Stimulated activated CD4-positive, alpha-beta T cell treated with anti-CD3 and anti-CD28 coated beads, Interleukin-1b, Interleukin-23, amount 100 ng/mL, for 1 hour (primary cell): ENCODE measurements at regions not wholly inside any gene's neighbourhood (a gene's known extent, or its start where the extent isn't known, plus 50 kb on each side); places are given as distances from the start of the nearest gene placed in this dataset.

Experiments used
- DNase-seq, 2 donors: peaks; one replicate each; pipeline ENCODE4 v3.0.0-alpha.2; 2020; ENCODE audit warnings: low read depth in 2 of 2

DNA sequence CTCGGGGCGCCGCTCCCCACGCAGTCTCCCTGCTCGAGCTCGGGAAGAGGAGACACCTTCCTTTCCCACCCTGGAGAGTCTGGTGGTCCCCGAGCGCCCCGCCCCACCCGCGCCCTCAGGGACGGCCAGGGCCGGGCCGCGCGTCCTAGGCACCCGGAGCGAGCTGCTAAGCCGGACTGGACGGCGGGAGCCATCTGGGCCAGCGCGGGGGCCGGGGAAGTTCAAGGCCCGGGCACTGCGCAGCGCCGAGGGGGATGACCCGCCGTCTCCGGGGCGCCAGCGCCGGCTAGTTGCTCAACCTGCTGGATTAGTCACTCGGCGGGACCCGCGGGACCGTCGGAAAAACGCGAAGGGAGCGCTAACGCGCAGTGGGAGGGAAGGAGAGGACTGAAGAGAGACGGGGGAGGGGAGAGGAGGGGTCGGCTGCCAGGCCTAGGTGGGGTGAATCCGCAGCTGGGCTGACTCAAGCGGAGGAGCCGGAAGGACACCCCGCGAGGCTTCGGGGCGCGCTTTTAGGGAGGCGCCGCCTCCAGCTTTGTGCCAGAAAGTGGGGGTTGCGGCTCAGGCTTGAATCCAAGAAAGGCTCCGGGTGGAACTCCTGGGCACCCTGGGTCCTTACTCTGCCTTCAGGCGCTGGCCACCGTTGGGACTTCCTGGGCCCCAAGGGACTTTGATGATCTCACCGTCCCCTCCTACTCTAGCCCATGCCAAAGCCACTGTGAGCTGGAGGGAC, 75.7 kb upstream of the FOXP4 start:
- DNase-seq, result no peak

DNA sequence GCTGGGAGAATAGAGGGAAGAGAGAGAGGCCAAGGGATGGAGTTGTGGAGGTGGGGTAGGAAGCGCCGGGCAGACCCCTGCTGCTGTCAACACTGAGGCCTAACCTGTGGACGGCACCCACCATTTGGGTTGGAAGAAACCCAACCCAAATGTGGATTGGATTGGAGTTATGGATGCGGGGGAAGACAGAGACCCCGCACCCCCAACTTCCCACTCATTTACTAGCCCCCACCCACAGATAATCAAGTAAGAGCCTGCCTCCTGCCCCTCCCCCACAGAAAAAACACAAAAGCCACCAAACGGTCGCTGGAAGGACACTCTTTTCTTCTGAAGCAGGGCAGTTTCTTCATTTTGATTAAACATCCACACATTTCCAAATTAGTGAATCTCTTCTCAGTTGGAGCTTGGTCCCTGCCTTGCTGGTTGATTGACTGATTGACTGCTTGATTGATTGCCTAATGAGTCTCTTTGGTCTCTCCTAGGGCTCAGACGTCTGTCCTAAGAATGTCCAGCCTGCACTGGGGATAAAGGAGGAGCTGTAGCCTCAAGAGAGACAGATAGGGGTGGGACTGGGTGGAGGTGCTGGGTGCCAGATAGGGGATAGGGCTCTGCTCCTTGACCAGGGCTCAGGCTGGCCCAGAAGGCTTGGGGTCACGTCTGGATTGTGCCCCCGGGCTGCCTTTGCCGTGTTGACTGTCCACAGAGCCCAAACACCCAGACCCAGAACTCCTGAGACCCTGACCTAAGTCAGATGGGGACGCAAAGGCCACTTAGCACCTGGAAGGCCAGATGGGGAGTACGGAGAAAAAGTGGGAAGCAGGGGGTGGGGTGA, 74.9 kb upstream of the FOXP4 start:
- no peak for DNase-seq

DNA sequence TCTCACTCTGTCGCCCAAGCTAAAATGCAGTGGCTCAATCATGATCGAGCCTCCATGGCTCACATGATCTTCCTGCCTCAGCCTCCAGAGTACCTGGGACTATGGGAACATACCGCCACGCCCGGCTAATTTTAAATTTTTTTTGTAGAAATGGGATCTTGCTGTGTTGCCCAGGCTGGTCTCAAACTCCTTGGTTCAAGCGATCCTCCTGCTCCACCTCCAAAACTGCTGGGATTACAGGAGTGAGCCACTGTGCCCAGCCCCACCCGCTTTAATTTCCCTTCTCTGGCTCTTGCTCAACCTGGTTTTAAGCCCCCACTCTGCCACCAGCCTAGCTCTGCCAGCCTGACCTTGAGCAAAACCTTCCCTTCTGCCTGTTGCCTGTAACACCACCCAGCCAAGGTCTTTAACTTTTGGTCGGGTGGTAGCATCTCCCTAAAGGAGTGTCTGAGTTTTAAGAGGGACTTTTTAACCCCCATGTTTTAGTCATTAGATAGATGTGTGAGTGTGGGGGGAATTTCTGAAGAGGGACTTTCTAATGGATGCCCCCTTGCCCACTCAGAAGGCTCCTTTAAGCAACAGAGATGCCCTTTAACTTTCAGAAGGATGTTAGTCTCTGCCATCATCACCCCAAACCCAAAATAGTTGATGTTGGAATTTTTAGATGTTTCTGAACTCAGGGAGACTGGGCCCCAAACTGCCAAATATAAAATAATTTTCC, 71.8 kb upstream of the FOXP4 start:
- DNase-seq, result no peak

DNA sequence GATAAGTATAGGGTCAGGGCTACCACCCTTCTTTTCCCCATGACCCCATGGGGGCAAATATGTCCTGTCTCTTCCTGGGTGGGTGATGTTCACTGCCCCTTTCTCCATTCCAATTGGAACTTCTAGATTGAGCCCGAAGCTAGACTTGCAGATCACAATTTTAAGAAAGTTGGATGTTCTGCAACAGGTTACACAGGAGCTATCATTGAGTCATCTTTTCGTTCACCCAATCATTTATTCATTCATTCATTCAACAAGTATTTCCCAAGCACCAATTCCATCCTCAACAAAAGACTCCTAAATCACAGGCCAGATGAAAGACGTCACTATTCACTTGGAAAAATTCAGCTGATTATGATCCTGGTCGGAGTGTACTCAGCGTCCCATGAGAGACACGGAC, 71.0 kb upstream of the FOXP4 start:
- no peak for DNase-seq

DNA sequence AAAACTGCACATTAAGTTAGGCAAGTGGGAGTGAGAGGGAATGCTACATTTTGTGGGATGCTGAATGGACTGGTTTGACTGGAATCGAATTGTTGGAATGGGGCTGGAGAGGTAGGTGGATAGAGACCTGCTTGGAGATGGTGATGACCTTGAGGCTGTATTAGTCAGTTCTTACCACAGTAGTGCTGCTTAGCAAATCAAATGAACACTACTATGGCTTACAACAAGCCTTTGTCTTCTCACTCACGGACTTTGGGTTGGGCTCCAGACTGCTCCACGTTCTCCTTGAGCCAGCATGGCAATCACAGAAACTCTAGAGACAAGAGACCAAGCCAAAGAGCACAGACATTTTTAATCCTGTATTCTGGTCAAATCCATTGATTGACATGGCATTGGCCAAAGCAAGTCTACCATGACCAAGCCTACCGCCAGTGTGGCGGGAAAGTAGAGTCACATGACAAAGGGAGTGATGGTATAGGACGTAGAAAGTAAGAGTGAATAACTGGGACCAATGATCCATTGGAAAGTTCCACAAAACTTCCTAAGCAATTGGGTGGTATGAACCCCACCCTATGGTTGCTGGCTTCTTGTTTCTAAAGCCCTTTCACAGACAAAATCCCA, 70.3 kb upstream of the FOXP4 start:
- DNase-seq, result no peak

DNA sequence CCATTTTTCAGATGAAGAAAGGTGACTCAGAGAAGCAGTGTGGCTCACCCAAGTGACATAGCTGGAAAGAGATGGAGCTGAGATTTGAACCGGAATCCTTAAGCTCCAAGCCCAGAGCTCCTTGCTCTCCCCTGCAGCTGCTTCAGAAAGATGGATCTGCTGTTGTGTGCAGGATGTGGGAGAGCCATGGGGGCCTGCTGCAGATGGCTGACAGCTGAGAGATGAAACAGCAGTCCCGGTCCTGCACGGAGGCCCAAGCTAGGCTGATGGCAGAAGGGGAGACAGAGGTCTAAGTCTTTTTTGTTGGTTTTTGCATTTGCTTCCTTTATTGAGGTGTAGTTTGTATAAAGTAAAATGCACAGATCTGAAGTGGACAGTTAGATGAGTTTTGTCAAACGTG, 69.8 kb upstream of the FOXP4 start:
- no peak for DNase-seq

DNA sequence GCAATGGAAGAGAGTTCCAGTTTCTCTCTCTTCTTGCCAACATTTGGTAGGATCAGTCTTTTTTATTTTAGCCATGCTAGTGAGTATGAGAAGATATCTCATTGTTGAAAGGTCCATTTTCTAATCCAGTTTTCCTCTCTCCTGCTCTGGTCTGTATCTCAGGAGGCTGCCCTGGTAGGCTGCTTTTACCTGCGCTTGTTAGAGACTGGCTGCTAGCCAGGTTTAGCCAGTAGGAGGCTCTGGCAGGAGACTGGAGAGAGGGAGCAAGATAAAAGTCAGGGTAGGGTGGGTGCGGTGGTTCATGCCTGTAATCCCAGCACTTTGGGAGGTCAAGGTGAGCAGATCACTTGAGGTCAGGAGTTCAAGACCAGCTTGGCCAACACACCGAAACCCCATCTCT, 68.6 kb upstream of the FOXP4 start:
- DNase-seq, result no peak

DNA sequence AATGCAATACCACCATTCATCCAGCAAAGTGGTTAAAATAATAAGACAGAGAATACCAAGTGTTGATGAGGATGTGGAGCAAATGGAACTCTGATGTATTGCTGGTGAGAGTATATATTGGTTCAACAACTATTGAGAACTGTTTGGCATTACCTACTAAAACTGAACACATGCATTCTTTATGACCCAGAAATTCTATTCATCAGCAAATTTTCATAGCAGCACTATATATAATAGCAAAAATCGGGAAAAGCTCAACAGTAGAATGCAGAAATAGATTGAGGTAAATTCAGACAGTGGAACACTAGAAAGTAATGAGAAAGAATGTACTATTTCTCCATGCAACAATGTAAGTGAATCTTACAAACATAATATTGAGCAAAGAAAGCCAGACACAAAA, 62.2 kb upstream of the FOXP4 start:
- no peak for DNase-seq

DNA sequence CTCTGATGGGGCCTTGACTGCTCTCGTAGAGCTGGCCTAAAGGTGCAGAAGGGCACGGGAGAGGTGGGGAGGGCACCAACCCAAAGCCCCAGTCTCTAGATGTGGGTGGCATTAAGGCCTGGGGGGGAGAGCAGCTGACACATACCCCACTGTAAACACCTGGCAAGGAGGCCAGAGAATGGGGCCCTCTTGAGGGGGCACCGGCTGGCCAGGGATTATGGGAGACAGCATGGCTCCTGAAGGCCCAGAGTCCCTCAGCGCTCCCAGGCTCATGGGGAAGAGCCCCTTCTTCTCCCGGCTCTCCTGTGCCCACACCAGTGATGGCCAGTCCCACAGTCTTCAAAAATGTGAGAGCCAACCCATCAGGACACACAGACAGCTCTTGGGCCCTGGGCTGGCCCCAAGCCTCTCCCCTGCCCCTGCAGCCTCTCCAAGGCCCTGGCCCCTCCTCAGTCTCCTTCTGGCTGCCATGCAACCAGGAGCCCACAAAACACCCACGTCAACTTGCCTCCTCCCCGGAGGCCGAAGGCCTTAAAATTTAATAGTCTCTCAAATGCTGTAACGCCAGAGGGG, 58.2 kb upstream of the FOXP4 start:
- no peak for DNase-seq

DNA sequence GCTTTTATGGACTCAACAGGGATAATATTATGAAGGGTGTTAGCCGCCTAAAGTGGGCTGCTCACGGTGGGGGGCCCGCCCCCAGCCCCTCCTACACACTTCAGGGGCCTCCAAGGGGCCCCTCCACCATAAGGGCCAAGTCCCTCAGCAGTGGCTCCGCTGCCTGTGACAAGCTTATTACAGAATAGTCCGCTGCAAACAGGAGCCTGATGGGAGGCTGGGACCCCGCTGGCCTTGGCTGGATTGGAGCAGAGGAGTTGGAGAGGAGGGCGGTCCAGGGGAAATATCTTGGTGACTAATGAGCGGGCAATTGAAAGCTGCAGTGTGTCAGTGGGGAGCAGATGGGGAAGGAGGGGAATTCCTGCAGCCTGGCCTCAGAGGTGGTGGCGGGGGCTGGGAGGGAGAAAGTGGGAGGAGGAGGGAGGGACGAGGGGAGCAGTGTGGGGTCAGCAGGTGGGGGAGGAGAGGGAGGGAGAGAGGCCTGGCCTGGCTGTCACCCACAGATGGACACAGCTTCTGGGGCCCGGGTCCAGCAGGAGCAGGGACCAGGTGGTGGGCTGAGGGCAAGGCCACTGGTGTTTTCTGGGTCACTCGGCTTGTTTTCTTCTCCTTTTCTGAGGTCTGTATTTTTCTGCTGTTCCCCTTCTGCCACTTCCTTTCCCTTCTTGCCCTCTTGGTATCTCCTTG, 57.6 kb upstream of the FOXP4 start:
- no peak for DNase-seq

DNA sequence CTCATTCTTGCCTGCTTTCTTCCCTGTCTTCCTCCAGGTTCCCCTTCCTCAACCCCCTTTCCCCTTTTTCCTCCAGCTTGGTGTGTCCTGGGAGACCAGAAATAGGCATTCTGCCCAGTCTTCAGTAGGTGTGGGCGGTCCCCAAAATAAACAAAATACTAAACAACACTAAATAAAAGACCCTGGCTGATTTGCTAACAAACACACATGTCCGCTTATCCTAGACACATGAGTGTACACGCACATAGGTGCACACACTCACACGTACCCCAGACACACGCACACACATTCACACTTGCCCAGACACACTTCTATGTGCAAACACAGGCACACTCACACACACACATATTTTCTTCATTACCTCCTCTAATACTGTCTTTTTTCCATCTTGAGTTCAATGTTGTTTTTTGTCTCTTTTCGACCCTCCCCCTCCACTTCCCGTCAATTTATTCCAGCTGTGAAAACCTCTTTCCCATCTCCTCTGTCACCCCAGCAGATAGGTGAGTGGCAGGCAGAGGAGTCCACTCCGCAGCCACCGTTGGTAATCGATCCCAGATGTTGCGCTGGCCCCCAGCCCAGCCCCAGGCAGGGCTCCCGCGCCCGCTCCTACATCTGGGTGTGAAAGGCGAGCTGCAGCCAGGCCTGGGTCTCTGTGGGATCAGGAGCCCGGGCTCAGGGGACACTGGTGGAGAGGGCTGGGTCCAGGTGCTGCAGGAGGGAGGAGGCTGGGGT, 56.9 kb upstream of the FOXP4 start:
- no peak for DNase-seq

DNA sequence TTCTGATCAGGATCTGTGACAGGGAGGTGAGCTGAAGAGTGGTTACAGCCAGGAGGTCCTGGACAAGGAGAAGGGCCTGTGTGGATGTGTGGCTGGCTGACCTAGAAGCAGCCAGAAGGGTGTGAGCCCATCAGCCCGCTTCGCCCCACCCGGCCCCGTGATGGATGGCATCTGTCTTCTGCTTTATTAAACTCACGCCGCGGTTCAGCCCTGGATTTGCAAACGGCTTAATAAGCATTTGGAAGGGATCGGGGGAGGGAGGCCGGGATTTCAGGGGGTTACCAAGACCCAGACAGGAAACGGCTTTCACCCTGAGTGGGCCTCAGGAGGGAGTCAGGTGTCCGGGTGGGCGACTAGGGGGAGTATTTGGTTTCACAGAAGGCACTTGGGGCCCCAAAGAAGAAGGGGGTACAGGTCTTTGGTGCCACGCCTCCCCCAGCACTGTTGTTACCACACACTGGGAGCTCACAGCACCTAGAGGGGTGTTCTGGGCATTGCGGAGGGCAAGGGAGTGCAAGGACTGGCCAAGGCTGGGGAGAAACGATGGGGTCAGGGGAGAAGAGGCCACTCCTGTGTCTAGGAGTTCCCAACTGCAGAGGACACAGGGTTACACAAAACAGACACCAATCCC, 53.8 kb upstream of the FOXP4 start:
- DNase-seq, result no peak

DNA sequence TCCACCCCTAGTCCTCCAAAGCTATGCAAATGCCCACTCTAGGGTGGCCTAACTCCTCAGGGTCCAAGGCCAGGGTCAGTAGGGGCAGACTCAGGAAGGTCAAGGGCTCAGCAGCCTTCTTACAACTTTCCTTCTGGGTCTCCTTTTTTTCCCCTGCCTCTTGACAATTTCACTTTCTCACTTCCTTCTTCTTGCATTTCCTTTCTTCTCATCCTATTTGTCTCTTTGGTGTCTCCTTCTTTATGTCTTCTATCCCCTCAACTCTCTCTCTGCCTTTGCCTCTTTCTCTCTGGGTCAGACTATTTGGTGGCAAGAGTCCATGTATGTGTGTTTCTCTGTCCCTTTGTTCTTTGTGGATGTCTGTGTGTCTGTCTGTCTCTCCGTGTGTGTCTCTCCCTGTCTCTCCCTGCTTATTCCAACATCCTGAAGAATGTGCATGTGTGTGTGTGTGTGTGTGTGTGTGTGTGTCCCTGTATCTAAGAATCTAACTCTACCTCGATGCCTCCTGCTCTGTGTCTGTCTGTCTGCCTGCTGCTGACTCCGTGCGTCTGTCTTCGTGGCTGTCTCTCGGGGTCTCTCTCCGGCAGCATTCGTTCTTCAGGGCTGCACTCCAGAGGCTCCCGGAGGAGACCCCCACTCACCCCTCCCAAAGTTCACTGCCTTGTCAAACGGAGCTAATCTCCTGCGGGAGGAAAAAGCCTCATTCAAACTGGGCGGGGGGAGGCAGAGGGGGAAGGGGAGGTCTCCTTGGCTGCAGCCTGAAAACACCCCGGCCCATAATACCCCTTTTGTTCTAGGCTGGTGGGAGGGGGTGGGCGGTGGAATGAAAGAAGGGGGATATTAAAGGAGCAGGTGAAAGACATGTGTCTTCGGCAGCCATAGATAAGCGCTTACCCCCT, 51.7 kb upstream of the FOXP4 start:
- no peak for DNase-seq
